ENCODE measurements at regions not wholly inside any gene's neighbourhood (a gene's known extent, or its start where the extent isn't known, plus 50 kb on each side); places are given as distances from the start of the nearest gene placed in this dataset.

DNA sequence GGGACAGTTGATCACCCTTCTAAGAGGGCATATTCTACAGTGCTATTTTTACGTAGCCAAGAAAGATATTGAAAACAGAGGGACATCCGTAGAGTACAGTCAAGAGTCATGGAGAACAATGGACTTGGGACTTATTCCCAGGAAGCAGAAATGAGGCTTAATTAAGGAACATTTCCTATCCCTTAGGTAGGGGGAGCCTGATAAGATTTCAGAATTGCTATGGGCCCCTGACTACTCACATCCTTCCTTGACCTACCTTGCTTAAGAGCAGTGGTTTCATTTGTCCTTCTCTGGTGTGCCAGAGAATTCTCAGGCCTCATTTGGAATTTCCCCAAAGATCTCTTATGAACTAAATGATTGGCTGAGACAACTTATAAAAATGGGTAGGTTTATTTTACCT lies 189.5 kb upstream of the DTNBP1 start:
- DNase-seq (ENCODE audit: low spot score), result no peak
- Histone ChIP-seq H3K4me1 (ENCODE audit: insufficient read depth, low read length, poor library complexity, severe bottlenecking) (no peaks in the 10 kb centered on the region), H2AFZ (ENCODE audit: low read length) (no peak overlapping the region), H4K20me1 (ENCODE audit: insufficient read depth, low read length) (no peaks in the 10 kb centered on the region), H3K36me3 (ENCODE audit: insufficient read depth, low read length) (no peaks in the 10 kb centered on the region), H3K4me3 (ENCODE audit: low read depth, low read length, poor library complexity, severe bottlenecking) (no peak overlapping the region), H3K4me2 (ENCODE audit: low read length) (no peak overlapping the region), H3K27ac (ENCODE audit: low read depth, low read length, poor library complexity, severe bottlenecking) (no peak overlapping the region), H3K79me2 (ENCODE audit: insufficient read depth, low read depth, low read length) (no peaks in the 10 kb centered on the region), H3K9me2 (ENCODE audit: insufficient read depth, low read length) (no peaks in the 10 kb centered on the region), H3K9me3 (ENCODE audit: low read length) (no peaks in the 10 kb centered on the region)
- intact Hi-C loops (cut with micrococcal nuclease; ENCODE audit: unreplicated experiment), result no loop called here
- BruUV-seq (replicated peaks), result no TSS peak
- ChIA-PET CTCF (ENCODE audit: unreplicated experiment) (no interaction called here), POLR2A (interaction anchor here (0.7 kb wide), 1 partner anchor 845 kb away, joined by 3 read pairs; no protein-coding TSS in a partner anchor)
- TF ChIP-seq EZH2phosphoT487 (IDR thresholded peaks at IDR 0.05; ENCODE audit: borderline replicate concordance, low read depth, low read length) (no peak), CTCF (conservative IDR thresholded peaks at IDR 0.05; ENCODE audit: low read length) (no peak)

DNA sequence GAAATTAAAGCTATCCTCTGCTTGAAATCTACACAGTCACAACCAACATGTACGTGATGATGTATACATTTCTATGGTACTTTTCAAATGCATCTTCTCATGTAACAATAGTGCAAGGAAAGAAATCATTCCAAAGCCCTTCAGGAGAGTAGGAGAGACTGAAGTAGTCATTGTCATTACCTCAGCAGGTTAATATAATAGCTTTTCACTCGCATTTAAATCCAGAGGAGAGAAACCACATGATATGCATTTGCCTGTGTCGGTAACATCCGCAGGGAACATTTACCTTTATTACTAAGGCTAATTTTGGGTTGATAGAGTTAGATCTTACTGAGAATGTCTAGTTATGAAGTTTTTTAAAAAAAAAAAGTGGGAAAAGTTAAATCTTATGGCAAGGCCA lies 186.6 kb upstream of the DTNBP1 start:
- CTCF ChIA-PET (ENCODE audit: unreplicated experiment), result no interaction called here
- Histone ChIP-seq H2AFZ (ENCODE audit: low read length) (no peak overlapping the region), H3K4me3 (ENCODE audit: low read depth, low read length, poor library complexity, severe bottlenecking) (no peak overlapping the region), H3K9me2 (ENCODE audit: insufficient read depth, low read length) (no peaks in the 10 kb centered on the region), H3K27ac (ENCODE audit: low read depth, low read length, poor library complexity, severe bottlenecking) (no peak overlapping the region), H3K4me2 (ENCODE audit: low read length) (no peak overlapping the region), H3K4me1 (ENCODE audit: insufficient read depth, low read length, poor library complexity, severe bottlenecking) (no peaks in the 10 kb centered on the region), H3K9me3 (ENCODE audit: low read length) (no peaks in the 10 kb centered on the region), H4K20me1 (ENCODE audit: insufficient read depth, low read length) (no peaks in the 10 kb centered on the region), H3K79me2 (ENCODE audit: insufficient read depth, low read depth, low read length) (no peaks in the 10 kb centered on the region), H3K36me3 (ENCODE audit: insufficient read depth, low read length) (no peaks in the 10 kb centered on the region)
- no TSS peak for BruUV-seq (replicated peaks)
- intact Hi-C loops (cut with micrococcal nuclease; ENCODE audit: unreplicated experiment), result no loop called here
- TF ChIP-seq EZH2phosphoT487 (IDR thresholded peaks at IDR 0.05; ENCODE audit: borderline replicate concordance, low read depth, low read length) (no peak), CTCF (conservative IDR thresholded peaks at IDR 0.05; ENCODE audit: low read length) (no peak)
- no peak for DNase-seq (ENCODE audit: low spot score)
- POLR2A ChIA-PET, result interaction anchor here (0.5 to 1.3 kb wide), 3 partner anchors 15 to 52 kb away, joined by 3 read pairs; no protein-coding TSS in a partner anchor

DNA sequence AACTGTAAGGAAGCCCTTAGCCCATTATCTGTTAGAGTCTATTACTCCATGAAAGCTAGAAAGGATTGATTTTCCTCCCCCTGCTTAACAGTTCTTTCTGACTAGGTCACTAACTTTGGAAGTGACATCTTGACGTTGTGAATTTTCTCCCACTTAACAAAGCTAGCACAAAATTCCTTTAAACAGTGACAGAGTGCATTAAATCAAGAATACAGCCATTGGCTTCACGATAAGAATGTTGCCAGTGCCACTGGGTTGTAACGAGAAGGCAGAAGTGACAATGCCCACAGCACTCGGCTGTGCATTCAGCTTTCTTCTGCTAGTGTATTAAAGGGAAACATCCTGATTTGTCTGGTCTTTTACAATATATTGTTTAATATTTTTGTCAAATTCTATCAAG lies 182.7 kb upstream of the DTNBP1 start:
- no peaks in the 10 kb centered on the region for H3K4me1 ChIP-seq (ENCODE audit: insufficient read depth, low read length, poor library complexity, severe bottlenecking)
- intact Hi-C loops (cut with micrococcal nuclease; ENCODE audit: unreplicated experiment), result no loop called here
- no TSS peak for BruUV-seq (replicated peaks)
- H3K9me2 ChIP-seq (ENCODE audit: insufficient read depth, low read length), result no peaks in the 10 kb centered on the region
- no peak overlapping the region for H3K4me2 ChIP-seq (ENCODE audit: low read length)
- no peak overlapping the region for H2AFZ ChIP-seq (ENCODE audit: low read length)
- ChIA-PET CTCF (ENCODE audit: unreplicated experiment) (no interaction called here), POLR2A (interaction anchor here (0.6 to 1.3 kb wide), 3 partner anchors 20 to 59 kb away, joined by 3 to 4 read pairs (median 3); no protein-coding TSS in a partner anchor)
- TF ChIP-seq CTCF (conservative IDR thresholded peaks at IDR 0.05; ENCODE audit: low read length) (no peak), EZH2phosphoT487 (IDR thresholded peaks at IDR 0.05; ENCODE audit: borderline replicate concordance, low read depth, low read length) (no peak)
- no peaks in the 10 kb centered on the region for H3K79me2 ChIP-seq (ENCODE audit: insufficient read depth, low read depth, low read length)
- no peak overlapping the region for H3K27ac ChIP-seq (ENCODE audit: low read depth, low read length, poor library complexity, severe bottlenecking)
- no peaks in the 10 kb centered on the region for H3K36me3 ChIP-seq (ENCODE audit: insufficient read depth, low read length)
- no peaks in the 10 kb centered on the region for H3K9me3 ChIP-seq (ENCODE audit: low read length)
- no peak overlapping the region for H3K4me3 ChIP-seq (ENCODE audit: low read depth, low read length, poor library complexity, severe bottlenecking)
- no peaks in the 10 kb centered on the region for H4K20me1 ChIP-seq (ENCODE audit: insufficient read depth, low read length)
- DNase-seq (ENCODE audit: low spot score), result no peak

All from OCI-LY7 (cell line).